GM23248 (cell line): ENCODE measurements at regions not wholly inside any gene's neighbourhood (a gene's known extent, or its start where the extent isn't known, plus 50 kb on each side); places are given as distances from the start of the nearest gene placed in this dataset.

Source experiments
- EZH2 ChIP-seq: fragments of 200-600 bp; sonication (generic); IDR thresholded peaks from 2 replicates; pipeline ENCODE4 v1.6.1; 2018; ENCODE audit warnings: antibody characterized with exemption, mild to moderate bottlenecking; ENCODE audit not compliant: insufficient read depth, poor library complexity, severe bottlenecking
- EZH2phosphoT487 ChIP-seq: fragments of 200-600 bp; sonication (generic); IDR thresholded peaks from 2 replicates; pipeline ENCODE4 v1.6.1; 2018; ENCODE audit warnings: antibody characterized with exemption, moderate library complexity, mild to moderate bottlenecking, low read depth; ENCODE audit not compliant: insufficient read depth

DNA sequence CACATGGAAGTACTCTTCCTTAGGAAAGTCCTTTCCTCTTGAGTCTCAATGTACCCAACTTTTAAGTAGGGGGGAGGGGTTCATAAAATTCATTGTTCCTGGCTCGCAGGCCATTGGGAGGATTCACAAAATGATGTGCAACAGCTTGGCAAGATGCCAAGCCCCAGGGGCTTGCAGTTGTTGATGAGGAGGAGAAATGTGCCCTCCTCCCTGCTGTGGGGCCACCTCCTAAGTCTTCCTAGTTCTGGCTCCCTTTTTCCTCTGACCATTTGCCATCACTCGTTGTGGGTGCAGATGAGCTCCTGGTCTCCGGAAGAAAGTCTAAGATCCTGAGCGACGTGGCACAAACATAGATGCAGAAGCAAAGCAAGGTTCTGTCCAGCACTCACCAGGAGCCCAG, 435.4 kb downstream of the EIPR1 start:
- TF ChIP-seq EZH2phosphoT487: no peak
- no peak for TF ChIP-seq EZH2
